ENCODE measurements at regions not wholly inside any gene's neighbourhood (a gene's known extent, or its start where the extent isn't known, plus 50 kb on each side); places are given as distances from the start of the nearest gene placed in this dataset.

- TF ChIP-seq CTCF (IDR thresholded peaks at IDR 0.05; ENCODE audit: low read length) (no peak), EZH2 (IDR thresholded peaks at IDR 0.05; ENCODE audit: borderline replicate concordance, low read length) (no peak)
These were observed 98.8 kb downstream of the RIPK4 start for GRCh38 chr21:41668051-41668541.

Data from OCI-LY1 (cell line).